A549 (cell line): ENCODE measurements at regions not wholly inside any gene's neighbourhood (a gene's known extent, or its start where the extent isn't known, plus 50 kb on each side); places are given as distances from the start of the nearest gene placed in this dataset.

Experiments used
- ATAC-seq, 2 experiments: fragments of 200-7000 bp in 1 of 2; fragments of >200 bp in 1 of 2; cut with Nextera tagmentation in 1 of 2; cut with Tn5 transposase in 1 of 2; 3 replicates each; pipeline versions ENCODE4 v1.8.0 to v1.9.1; 2018 to 2020; ENCODE audit warnings: mild to moderate bottlenecking in 1 of 2, moderate library complexity in 1 of 2
- CTCF ChIA-PET: fragments of 300-600 bp; sonication (Branson Sonifier 250); formaldehyde crosslinking; extraction: SDS; loops from one replicate; lab custom pipeline; 2021; ENCODE audit warnings: antibody characterized with exemption, inconsistent platforms; lab: Yijun Ruan, JAX
- POLR2A ChIA-PET: fragments of 350-600 bp; formaldehyde crosslinking; extraction: SDS; loops from one replicate; lab custom pipeline; 2021; ENCODE audit warnings: antibody characterized with exemption, inconsistent platforms; lab: Yijun Ruan, JAX
- DNase-seq, 2 experiments: peaks; one replicate each; pipeline versions ENCODE4 v3.0.0 to v3.0.0-alpha.2; 2011 to 2016; ENCODE audit warnings: low read depth in 1 of 2, low spot score in 1 of 2
- FAIRE-seq: peaks from 2 replicates; lab custom pipeline; 2011; peaks lifted over from hg19 to GRCh38; lab: Jason Lieb, UNC
- H3K27ac ChIP-seq, 2 experiments: fragments of >200 bp; sonication (Bioruptor Twin); formaldehyde crosslinking; 3 replicates each; pipeline ENCODE4 v1.5.1; 2016 to 2017
- H3K4me1 ChIP-seq: fragments of >200 bp; sonication (Bioruptor Twin); formaldehyde crosslinking; 3 replicates; pipeline ENCODE4 v1.6.1; 2016
- H3K4me2 ChIP-seq: fragments of >200 bp; sonication (Bioruptor Twin); formaldehyde crosslinking; 3 replicates; pipeline ENCODE4 v1.6.1; 2016
- H3K4me3 ChIP-seq: fragments of >200 bp; sonication (Bioruptor Twin); formaldehyde crosslinking; 3 replicates; pipeline ENCODE4 v1.5.1; 2016
- H3K9me3 ChIP-seq: fragments of >200 bp; sonication (Bioruptor Twin); formaldehyde crosslinking; 3 replicates; pipeline ENCODE4 v1.6.1; 2016
- CBX2 ChIP-seq: fragments of 200-600 bp; sonication (generic); IDR thresholded peaks from 2 replicates; pipeline ENCODE4 v1.6.1; 2016; ENCODE audit warnings: low read depth, mild to moderate bottlenecking, borderline replicate concordance
- CBX8 ChIP-seq: fragments of 200-600 bp; sonication (generic); IDR thresholded peaks from 2 replicates; pipeline ENCODE4 v1.6.1; 2016
- CHD2 ChIP-seq: fragments of 150-350 bp; IDR thresholded peaks from 2 replicates; pipeline ENCODE4 v1.6.1; 2014; ENCODE audit warnings: low read length; ENCODE audit not compliant: partially characterized antibody
- EP300 ChIP-seq, 2 experiments: fragments of >200 bp; sonication (Bioruptor Twin); formaldehyde crosslinking; IDR thresholded peaks; 2 replicates in 1 of 2; 3 replicates in 1 of 2; pipeline ENCODE4 v1.6.1; 2016 to 2017
- ESRRA ChIP-seq: fragments of 150-350 bp; IDR thresholded peaks from 2 replicates; pipeline ENCODE4 v1.6.1; 2014; ENCODE audit warnings: mild to moderate bottlenecking, low read length, borderline replicate concordance
- FOSB ChIP-seq: fragments of 250-450 bp; sonication (Bioruptor Pico); IDR thresholded peaks from 2 replicates; pipeline ENCODE4 v1.5.0; 2020; ENCODE audit warnings: mild to moderate bottlenecking, moderate library complexity
- FOSL2 ChIP-seq, 2 experiments: fragments of 450-650 bp in 1 of 2; fragments of >200 bp in 1 of 2; sonication (Bioruptor Twin) in 1 of 2; formaldehyde crosslinking; IDR thresholded peaks; 2 replicates each; pipeline versions ENCODE4 v1.5.0 to v1.6.1; 2016 to 2020; ENCODE audit warnings: mild to moderate bottlenecking in 1 of 2, moderate library complexity in 1 of 2
- GATA3 ChIP-seq: IDR thresholded peaks from 2 replicates; pipeline ENCODE4 v1.6.1; 2012; ENCODE audit warnings: borderline replicate concordance
- HDAC2 ChIP-seq: fragments of 200-600 bp; sonication (generic); IDR thresholded peaks from 2 replicates; pipeline ENCODE4 v1.6.1; 2016
- HEYL ChIP-seq: fragments of 250-450 bp; sonication (Bioruptor Pico); IDR thresholded peaks from 2 replicates; pipeline ENCODE4 v1.8.0; 2021; ENCODE audit warnings: mild to moderate bottlenecking, moderate library complexity
- HOXB5 ChIP-seq: fragments of 250-450 bp; sonication (Bioruptor Pico); IDR thresholded peaks from 2 replicates; pipeline ENCODE4 v1.5.0; 2020; ENCODE audit warnings: mild to moderate bottlenecking, moderate library complexity
- KDM1A ChIP-seq: fragments of 200-600 bp; sonication (generic); IDR thresholded peaks from 2 replicates; pipeline ENCODE4 v1.6.1; 2016; ENCODE audit warnings: low read depth, mild to moderate bottlenecking
- MAZ ChIP-seq: fragments of 150-350 bp; IDR thresholded peaks from 2 replicates; pipeline ENCODE4 v1.6.1; 2014; ENCODE audit warnings: antibody characterized with exemption, low read depth, low read length, borderline replicate concordance
- NPAS2 ChIP-seq: fragments of 250-450 bp; sonication (Bioruptor Pico); IDR thresholded peaks from 2 replicates; pipeline ENCODE4 v1.8.0; 2022; ENCODE audit warnings: mild to moderate bottlenecking, moderate library complexity, borderline replicate concordance
- PHF8 ChIP-seq: fragments of 200-600 bp; sonication (generic); IDR thresholded peaks from 2 replicates; pipeline ENCODE4 v1.6.1; 2016; ENCODE audit warnings: low read depth, mild to moderate bottlenecking, antibody characterized with exemption, moderate library complexity, borderline replicate concordance
- POLR2A ChIP-seq: IDR thresholded peaks from 2 replicates; pipeline ENCODE4 v1.6.1; 2012; ENCODE audit warnings: mild to moderate bottlenecking, low read length
- RAD21 ChIP-seq, 2 experiments: fragments of >200 bp in 1 of 2; sonication (Bioruptor Twin) in 1 of 2; formaldehyde crosslinking in 1 of 2; IDR thresholded peaks in 1 of 2; conservative IDR thresholded peaks in 1 of 2; 2 replicates in 1 of 2; 3 replicates in 1 of 2; pipeline ENCODE4 v1.6.1; 2012 to 2018; ENCODE audit warnings: inconsistent platforms in 1 of 2
- RCOR1 ChIP-seq: fragments of 150-350 bp; IDR thresholded peaks from 2 replicates; pipeline ENCODE4 v1.6.1; 2014; ENCODE audit warnings: antibody characterized with exemption, low read length, low read depth
- RFX5 ChIP-seq: fragments of 450-650 bp; IDR thresholded peaks from 2 replicates; pipeline ENCODE4 v1.7.1; 2014; ENCODE audit warnings: antibody characterized with exemption, mild to moderate bottlenecking, moderate library complexity
- RNF2 ChIP-seq: fragments of 200-600 bp; sonication (generic); IDR thresholded peaks from 2 replicates; pipeline ENCODE4 v1.6.1; 2016; ENCODE audit warnings: low read depth, mild to moderate bottlenecking, antibody characterized with exemption, moderate library complexity, borderline replicate concordance
- TP53 ChIP-seq: fragments of 250-450 bp; sonication (Bioruptor Pico); IDR thresholded peaks from 2 replicates; pipeline ENCODE4 v1.5.0; 2021; ENCODE audit warnings: mild to moderate bottlenecking, moderate library complexity
- ZC3H11A ChIP-seq: fragments of 450-650 bp; IDR thresholded peaks from 2 replicates; pipeline ENCODE4 v1.6.1; 2014; ENCODE audit warnings: antibody characterized with exemption, mild to moderate bottlenecking
- ZFP36 ChIP-seq: fragments of 450-650 bp; IDR thresholded peaks from 2 replicates; pipeline ENCODE4 v1.6.1; 2014; ENCODE audit warnings: borderline replicate concordance; ENCODE audit not compliant: partially characterized antibody
- ZSCAN20 ChIP-seq: fragments of 250-450 bp; sonication (Bioruptor Pico); IDR thresholded peaks from 2 replicates; pipeline ENCODE4 v1.8.0; 2022; ENCODE audit warnings: mild to moderate bottlenecking, moderate library complexity
- WGBS: methylation state at CpG from one replicate; pipeline ENCODE4 v1.1.6; 2017; ENCODE audit errors: missing lambda C conversion rate; 5-methylcytosine and 5-hydroxymethylcytosine counted together
- TF ChIP-seq, protein P1 (sequence below): IDR thresholded peaks from 2 replicates; pipeline ENCODE4 v1.6.1; 2012
- TF ChIP-seq, protein P2 (sequence below): fragments of >200 bp; sonication (Bioruptor Twin); formaldehyde crosslinking; IDR thresholded peaks from 2 replicates; pipeline ENCODE4 v1.6.1; 2016
- TF ChIP-seq, protein P3 (sequence below): fragments of >200 bp; sonication (Bioruptor Twin); formaldehyde crosslinking; IDR thresholded peaks from 3 replicates; pipeline ENCODE4 v1.6.1; 2016
- TF ChIP-seq, protein P4 (sequence below): fragments of 450-650 bp; IDR thresholded peaks from 2 replicates; pipeline ENCODE4 v1.6.1; 2014; ENCODE audit warnings: antibody characterized with exemption
- TF ChIP-seq, protein P5 (sequence below): IDR thresholded peaks from 2 replicates; pipeline ENCODE4 v1.6.1; 2012; ENCODE audit warnings: low read depth, borderline replicate concordance
- TF ChIP-seq, protein P6 (sequence below): IDR thresholded peaks from 2 replicates; pipeline ENCODE4 v1.6.1; 2012

DNA sequence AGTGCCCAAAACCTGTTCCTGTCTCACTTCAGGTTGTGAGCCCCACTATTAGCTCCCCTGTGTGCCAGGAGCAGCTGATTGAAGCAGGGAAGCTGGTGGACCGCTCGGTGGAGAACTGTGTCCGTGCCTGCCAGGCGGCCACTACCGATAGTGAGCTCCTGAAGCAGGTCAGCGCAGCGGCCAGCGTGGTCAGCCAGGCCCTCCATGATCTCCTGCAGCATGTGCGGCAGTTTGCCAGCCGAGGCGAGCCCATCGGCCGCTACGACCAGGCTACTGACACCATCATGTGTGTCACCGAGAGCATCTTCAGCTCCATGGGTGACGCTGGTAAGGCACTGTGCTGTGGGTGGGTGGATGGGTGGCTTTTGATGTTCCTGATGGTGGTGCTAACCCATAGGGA, 334.1 kb upstream of the TPM1 start:
- Histone ChIP-seq H3K27ac (no peak overlapping the region), H3K4me1 (no peaks in the 10 kb centered on the region), H3K9me3 (no peaks in the 10 kb centered on the region), H3K4me3 (no peak overlapping the region), H3K4me2 (no peak overlapping the region)
- no peak for ATAC-seq
- TF ChIP-seq HOXB5 (CRISPR knock-in tag) = no peak
- TF ChIP-seq TP53 (CRISPR knock-in tag) = no peak
- no peak for TF ChIP-seq RAD21 (conservative IDR thresholded peaks at IDR 0.05 in 1 of 2, IDR thresholded peaks at IDR 0.05 in 1 of 2)
- no peak for TF ChIP-seq ZSCAN20
- TF ChIP-seq HDAC2 = no peak
- TF ChIP-seq, protein P1, sequence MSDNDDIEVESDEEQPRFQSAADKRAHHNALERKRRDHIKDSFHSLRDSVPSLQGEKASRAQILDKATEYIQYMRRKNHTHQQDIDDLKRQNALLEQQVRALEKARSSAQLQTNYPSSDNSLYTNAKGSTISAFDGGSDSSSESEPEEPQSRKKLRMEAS = no peak
- no peak for TF ChIP-seq ZC3H11A
- no peak for TF ChIP-seq FOSB (CRISPR knock-in tag)
- TF ChIP-seq RCOR1 = no peak
- no peak for TF ChIP-seq PHF8
- TF ChIP-seq, protein P2, sequence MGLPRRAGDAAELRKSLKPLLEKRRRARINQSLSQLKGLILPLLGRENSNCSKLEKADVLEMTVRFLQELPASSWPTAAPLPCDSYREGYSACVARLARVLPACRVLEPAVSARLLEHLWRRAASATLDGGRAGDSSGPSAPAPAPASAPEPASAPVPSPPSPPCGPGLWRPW = no peak
- no peak for TF ChIP-seq CBX8
- TF ChIP-seq NPAS2 (CRISPR knock-in tag) = no peak
- POLR2A ChIA-PET = no interaction called here
- WGBS = 89% methylated on average over 13 of the region's 16 CpGs
- no peak for DNase-seq
- FAIRE-seq = no peak
- CTCF ChIA-PET = interaction anchor here (1.2 to 2.8 kb wide), 4 partner anchors 26 to 223 kb away, joined by 3 to 13 read pairs (median 4); no protein-coding TSS in a partner anchor

DNA sequence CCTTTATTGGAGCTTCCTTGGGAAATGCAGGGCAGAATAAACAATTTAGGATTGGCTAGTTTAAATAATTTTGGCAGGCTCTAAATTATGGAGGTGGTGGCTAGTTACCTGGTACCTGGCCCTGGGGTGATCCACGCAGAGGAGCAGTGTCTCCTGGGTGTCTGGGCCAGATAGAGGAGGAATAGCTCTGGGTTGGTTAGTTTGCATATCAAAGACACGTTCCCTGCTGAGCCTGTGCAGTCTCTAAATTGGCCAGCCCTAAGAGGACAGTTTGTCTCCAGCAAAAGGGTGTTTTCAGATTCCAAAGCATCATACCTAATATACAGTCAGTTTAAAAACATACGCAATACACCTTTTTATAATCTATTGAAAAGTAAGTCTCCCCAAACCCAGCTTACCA, 333.3 kb upstream of the TPM1 start:
- no peak for DNase-seq
- ChIA-PET POLR2A (no interaction called here), CTCF (interaction anchor here (1.1 to 2.8 kb wide), 3 partner anchors 33 to 171 kb away, joined by 3 to 13 read pairs (median 4); no protein-coding TSS in a partner anchor)
- Histone ChIP-seq H3K9me3 (no peaks in the 10 kb centered on the region), H3K4me3 (no peak overlapping the region), H3K4me1 (no peaks in the 10 kb centered on the region), H3K4me2 (no peak overlapping the region), H3K27ac (no peak overlapping the region)
- no peak for FAIRE-seq
- 90% methylated on average over 3 of the region's 3 CpGs for WGBS
- ATAC-seq = no peak
- TF ChIP-seq HEYL = no peak
- TF ChIP-seq ZFP36 = no peak
- TF ChIP-seq, protein P1 = no peak
- no peak for TF ChIP-seq RCOR1
- TF ChIP-seq RAD21 (conservative IDR thresholded peaks at IDR 0.05 in 1 of 2, IDR thresholded peaks at IDR 0.05 in 1 of 2) = no peak
- TF ChIP-seq GATA3 = no peak
- no peak for TF ChIP-seq NPAS2 (CRISPR knock-in tag)
- no peak for TF ChIP-seq PHF8
- no peak for TF ChIP-seq ESRRA
- TF ChIP-seq, protein P3, sequence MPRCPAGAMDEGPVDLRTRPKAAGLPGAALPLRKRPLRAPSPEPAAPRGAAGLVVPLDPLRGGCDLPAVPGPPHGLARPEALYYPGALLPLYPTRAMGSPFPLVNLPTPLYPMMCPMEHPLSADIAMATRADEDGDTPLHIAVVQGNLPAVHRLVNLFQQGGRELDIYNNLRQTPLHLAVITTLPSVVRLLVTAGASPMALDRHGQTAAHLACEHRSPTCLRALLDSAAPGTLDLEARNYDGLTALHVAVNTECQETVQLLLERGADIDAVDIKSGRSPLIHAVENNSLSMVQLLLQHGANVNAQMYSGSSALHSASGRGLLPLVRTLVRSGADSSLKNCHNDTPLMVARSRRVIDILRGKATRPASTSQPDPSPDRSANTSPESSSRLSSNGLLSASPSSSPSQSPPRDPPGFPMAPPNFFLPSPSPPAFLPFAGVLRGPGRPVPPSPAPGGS = no peak
- TF ChIP-seq CBX2 = no peak
- no peak for TF ChIP-seq ZC3H11A
- no peak for TF ChIP-seq EP300 (IDR thresholded peaks at IDR 0.05)
- no peak for TF ChIP-seq RNF2
- no peak for TF ChIP-seq POLR2A
- no peak for TF ChIP-seq KDM1A

DNA sequence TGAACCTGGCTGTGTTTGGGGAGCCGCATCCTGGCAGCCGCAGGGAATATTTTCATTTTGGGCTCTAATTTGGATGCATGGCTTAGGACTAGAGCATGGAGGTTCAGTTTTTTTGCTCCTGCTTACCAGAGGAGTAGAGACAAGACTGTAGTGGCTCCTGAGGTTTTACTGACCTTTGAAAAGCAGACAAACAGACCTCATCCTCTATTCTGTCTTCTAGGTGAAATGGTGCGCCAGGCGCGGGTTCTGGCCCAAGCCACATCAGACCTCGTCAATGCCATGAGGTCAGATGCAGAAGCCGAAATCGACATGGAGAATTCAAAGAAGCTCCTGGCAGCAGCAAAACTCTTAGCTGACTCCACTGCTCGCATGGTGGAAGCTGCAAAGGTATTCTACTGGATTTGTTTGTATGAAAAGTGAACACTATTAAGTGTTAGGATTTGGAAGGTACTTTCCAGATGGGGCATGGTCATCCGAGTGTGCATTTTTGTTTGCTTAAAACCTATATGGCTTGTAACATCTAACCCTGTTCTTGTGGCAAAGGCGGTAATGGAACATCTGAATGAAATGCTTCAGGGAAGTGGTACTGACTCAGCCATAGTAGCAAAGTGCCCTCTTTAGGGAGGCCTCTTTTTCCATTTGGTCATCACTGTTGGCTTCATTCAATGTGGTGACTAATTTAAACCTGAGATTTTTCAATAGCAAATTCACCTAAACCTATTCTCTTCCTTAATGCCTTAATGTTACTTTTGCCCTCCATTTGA, 330.7 kb upstream of the TPM1 start:
- 84% methylated on average over 11 of the region's 11 CpGs for WGBS
- CTCF ChIA-PET = no interaction called here
- TF ChIP-seq MAZ (no peak), CHD2 (no peak), GATA3 (no peak), ZC3H11A (no peak), RCOR1 (no peak), ESRRA (no peak), ZSCAN20 (no peak), FOSL2 (IDR thresholded peaks at IDR 0.05) (no peak), FOSL2 (CRISPR knock-in tag; IDR thresholded peaks at IDR 0.05) (no peak), RNF2 (no peak), RFX5 (no peak)
- TF ChIP-seq, protein P4, sequence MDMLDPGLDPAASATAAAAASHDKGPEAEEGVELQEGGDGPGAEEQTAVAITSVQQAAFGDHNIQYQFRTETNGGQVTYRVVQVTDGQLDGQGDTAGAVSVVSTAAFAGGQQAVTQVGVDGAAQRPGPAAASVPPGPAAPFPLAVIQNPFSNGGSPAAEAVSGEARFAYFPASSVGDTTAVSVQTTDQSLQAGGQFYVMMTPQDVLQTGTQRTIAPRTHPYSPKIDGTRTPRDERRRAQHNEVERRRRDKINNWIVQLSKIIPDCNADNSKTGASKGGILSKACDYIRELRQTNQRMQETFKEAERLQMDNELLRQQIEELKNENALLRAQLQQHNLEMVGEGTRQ = no peak
- TF ChIP-seq, protein P5, sequence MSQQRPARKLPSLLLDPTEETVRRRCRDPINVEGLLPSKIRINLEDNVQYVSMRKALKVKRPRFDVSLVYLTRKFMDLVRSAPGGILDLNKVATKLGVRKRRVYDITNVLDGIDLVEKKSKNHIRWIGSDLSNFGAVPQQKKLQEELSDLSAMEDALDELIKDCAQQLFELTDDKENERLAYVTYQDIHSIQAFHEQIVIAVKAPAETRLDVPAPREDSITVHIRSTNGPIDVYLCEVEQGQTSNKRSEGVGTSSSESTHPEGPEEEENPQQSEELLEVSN = no peak
- TF ChIP-seq, protein P6, sequence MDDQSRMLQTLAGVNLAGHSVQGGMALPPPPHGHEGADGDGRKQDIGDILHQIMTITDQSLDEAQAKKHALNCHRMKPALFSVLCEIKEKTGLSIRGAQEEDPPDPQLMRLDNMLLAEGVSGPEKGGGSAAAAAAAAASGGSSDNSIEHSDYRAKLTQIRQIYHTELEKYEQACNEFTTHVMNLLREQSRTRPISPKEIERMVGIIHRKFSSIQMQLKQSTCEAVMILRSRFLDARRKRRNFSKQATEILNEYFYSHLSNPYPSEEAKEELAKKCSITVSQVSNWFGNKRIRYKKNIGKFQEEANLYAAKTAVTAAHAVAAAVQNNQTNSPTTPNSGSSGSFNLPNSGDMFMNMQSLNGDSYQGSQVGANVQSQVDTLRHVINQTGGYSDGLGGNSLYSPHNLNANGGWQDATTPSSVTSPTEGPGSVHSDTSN = no peak

More for the DNA sequence above, 330.7 kb upstream of the TPM1 start:
- FAIRE-seq (no peak), DNase-seq (no peak), ATAC-seq (no peak)
- H3K4me1 ChIP-seq = no peaks in the 10 kb centered on the region
- H3K4me2 ChIP-seq = no peak overlapping the region
- no peaks in the 10 kb centered on the region for H3K9me3 ChIP-seq
- POLR2A ChIA-PET = no interaction called here
- no peak overlapping the region for H3K27ac ChIP-seq
- no peak overlapping the region for H3K4me3 ChIP-seq
